ENCODE measurements at regions not wholly inside any gene's neighbourhood (a gene's known extent, or its start where the extent isn't known, plus 50 kb on each side); places are given as distances from the start of the nearest gene placed in this dataset. TPM values are rescaled to one million over a fixed set of nuclear protein-coding genes. Genes with fewer than 3 reads are reported as not detected.

DNA sequence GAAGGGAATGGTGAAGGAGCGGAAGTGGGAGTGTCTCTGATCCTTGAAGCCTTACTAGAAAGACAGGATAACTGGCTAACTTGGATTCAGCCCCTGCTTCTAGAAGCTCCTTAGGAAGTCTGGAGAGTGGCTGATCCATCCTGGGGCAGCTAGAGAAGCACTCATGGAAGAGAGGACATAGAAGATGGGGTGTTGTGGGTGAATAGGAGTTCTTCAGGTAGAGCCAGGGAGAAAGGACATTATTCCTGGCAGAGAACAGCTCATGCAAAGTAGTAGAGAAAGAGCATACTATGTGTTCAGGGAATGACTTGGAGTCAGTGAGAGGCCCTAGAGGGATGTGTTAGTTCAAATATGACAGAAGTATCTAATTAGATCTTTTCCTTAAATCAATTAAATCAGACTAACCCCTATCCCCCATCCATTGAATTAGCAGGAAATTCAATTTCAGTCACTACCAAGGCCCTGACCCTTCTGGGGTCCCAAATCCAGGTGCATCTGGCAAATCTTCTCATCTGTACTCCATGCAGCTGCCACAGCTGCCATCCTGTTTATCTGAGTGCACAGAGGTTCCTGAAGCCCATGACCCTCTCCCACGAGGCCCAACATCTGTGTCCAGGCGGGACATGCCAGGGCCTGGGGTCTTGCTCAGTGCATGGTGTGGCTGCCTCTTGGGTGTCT lies 130.7 kb downstream of the DHX35 start:
- DNase-seq: no peak

DNA sequence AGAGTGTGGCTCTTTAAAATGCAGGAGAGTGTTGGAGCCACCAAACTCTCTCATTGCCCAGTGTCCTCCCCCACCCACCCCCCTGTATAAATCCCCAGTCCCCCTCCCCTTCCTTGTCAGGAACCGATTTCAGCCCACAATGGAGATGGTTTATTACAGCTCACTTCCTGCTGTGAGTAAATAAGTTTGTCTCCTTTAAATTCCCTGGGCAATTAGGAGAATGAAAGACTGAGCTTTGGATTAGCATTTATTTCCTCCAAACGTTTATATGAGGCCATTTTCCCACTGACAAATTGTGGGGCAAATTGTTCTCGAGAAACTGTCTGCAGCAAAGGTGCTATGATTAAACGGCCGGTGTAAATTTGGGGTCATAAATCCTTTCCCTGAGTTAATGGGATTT lies 128.8 kb downstream of the DHX35 start:
- DNase-seq: no peak

DNA sequence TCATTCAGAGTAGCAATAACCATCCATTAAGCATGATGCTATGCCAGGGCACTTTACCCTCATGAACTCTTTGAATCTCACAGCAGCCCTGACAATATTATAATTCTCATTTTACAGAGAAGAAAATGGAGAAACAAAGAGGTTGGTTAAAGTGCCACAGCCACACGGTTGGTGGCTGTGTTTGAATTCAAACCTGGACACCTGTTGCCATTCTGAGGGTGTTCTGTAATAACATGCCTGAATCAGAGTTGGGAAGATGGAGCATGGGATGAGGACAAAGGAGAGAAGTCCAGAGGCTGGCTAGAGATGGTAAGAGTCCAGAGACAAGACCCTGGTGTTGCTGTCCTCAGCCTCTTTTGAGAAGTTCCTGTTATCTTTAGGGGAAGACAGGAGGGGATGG lies 127.7 kb downstream of the DHX35 start:
- no peak for DNase-seq

Small RNAs in the stretch of these regions (small RNA-seq; reads per million reads assigned to genes)
- not detected for gene RN7SL680P

All from occipital lobe (tissue), 2 donors.